Endothelial cell of hepatic sinusoid (primary cell): ENCODE measurements at regions not wholly inside any gene's neighbourhood (a gene's known extent, or its start where the extent isn't known, plus 50 kb on each side); places are given as distances from the start of the nearest gene placed in this dataset.

ENCODE experiments used
- in situ Hi-C: cut with HindIII; loops from 2 replicates; pipeline ENCODE4 v1.10.0; 2017; ENCODE audit warnings: low sequenced_read_pairs

DNA sequence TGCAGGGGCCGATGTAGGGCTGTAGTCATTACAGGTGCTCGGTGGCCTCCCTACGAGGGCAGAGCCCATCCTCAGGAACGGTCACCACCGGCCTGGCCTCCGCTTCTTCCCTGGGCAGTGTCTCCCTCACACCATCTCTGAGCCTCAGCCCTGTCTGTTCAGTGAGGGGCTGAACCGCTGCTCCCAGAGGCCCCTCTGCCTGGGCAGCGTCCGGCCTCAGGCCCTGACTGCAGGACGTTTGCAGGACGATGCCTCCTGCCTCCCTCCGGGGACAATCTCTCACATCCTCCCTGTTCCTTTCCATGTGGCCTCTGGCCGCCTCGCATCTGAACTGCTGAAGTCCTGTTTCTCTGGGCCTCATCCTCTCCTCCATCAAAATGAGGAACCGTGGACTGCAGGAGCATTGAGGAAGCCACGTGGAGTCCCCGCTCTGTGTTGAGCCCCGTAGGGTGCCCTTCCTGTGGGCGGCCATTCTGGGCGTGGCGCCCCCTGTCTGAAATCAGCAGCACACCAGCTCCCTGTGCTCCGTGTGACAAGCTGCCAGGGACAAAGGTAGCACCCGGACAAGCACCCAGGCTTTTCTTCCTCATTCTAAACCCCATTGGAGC, 933.5 kb downstream of the BRD1 start:
- in situ Hi-C loops, result no loop called here

DNA sequence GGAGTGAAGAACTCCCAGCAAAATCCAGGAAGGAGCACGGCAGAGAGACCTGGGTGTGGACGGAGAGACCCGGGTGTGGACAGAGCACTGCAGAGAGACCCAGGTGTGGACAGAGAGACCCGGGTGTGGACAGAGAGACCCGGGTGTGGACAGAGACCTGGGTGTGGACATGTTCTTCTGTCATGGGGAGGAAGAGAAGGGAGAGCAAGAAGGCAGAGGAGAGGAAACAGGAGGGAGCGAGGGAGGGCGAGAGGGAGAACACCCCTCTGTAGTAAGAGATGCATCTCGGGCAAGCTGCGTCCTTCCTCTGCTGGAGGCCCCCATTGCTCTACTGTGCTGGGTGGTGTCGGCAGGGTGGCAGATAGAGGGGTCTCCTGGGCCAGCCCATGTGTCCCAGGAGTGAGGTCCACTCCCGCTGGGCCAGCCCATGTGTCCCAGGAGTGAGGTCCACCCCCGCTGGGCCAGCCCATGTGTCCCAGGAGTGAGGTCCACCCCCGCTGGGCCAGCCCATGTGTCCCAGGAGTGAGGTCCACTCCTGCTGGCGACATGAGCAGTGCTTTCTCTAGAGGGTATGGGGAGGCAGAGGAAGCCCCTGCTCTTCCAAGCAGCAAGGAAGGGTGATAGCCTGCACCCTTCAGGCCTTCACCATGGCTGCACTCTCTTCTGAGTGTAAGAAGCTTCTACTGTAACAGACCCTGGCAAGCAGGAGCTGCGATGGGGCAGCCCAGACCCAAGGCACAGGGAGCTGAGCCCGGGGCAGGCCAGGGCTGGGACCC, 934.2 kb downstream of the BRD1 start:
- in situ Hi-C loops, result no loop called here

DNA sequence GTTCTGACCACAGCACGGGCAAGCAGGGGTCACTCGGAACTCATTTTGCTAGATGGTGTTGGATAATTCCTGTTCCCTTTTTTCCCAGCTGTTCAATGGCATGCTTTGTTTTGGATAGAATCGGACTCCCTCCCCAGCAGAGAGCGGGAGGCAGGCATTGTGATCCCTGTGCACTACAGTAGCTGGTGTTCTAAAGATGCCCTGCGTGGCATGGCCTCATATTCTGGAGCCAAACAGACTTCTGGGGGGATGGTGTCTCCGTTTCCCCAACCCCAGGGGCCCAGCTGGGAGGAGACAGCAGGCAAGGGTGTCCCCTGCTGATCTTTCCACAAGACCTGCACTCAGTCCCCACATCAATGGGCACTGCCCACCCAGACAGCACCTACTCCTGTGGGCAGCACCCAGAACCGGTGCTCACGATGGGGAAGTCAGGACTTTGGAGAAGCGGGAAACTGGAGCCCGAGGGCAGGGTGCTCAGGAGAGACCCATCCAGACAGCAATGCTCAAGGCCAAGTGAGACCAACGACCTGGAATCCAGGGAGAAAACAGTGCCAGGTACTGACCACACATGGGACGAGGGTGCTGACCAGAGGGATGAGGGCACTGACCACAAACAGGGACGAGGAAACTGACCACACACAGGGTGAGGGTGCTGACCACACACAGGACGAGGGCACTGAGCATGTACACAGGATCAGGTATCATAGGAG, 934.9 kb downstream of the BRD1 start:
- in situ Hi-C loops, result no loop called here

DNA sequence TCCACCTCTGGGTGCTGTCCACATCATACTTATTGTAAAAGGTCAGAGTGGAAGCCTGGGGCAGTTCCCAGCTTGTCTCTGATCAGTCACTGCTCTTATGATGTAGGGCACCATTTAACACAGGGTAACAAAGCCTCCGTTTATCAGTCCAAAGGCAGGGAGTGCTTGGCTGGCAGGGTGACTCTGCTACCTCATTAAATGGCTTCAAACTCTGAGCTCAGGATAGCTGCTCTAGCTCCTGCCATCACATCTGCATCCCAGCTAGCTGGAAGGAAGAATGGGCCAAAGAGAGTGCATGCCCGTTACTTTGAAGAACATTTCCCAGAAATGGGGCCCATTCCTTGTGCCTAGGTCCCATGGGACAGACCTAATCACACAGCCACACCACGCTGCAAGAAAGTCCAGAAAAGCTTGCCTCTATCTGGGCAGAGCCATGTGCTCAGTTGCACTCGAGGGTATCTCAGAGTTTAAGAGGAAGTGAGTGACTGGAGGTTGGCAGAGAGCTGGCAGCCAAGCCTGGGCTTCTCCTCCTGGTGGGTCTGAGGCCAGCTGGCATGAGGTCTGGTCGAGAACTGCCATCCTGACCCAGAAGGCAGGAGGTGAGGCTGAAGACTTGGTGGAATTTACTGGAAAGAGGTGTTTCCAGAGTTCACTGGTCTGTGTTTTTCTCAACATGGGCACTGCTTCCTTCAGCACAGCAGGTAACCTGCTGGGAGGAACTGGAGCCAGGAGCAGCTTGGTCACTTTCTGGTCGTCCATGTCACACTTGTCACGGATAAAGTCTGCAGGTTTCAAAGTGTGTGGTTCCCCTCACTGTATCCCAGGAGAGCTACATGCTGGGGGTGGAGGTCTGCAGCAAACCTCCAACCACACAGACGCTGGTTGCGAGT, 935.7 kb downstream of the BRD1 start:
- in situ Hi-C loops, result no loop called here

DNA sequence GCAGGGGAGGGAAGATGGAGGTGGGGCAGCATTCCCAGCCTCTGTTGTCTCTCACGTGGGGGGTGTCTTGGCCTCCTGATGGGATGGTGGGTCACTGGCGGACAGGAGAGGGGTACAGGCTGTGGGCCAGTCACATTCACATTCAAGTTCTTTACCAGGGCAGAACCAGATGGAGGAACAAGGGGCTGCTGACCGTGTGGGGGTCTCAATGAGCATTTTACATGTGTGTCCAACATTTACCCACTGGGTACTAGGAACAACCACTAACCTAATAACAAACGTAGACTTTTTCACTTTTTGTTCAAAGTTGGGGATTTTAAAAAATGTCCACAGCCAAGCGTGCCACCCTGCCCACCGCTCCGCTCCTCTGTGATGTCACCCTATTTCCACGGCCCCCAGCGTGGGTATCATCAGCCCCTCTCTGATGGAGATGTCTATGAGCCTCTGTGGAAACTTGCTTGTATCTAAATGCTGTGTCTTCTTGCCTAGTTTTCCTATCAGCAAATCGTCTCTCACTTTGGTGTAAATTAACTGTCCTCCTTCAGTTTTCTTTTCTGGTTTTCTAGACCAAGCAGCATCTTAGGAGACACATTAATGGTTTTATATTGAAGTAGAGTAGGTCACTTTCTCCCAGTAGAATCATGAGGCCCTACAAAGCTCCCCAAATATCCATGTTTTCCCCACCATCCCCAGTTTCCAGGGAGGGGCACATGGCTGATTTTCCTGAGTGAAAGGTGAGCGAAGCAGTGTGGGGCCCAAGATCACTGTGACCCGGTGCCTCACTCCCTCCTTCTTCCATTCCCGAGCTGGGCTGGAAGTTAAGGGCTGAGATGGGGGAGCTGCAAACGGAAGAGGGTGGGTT, 936.7 kb downstream of the BRD1 start:
- in situ Hi-C loops, result no loop called here

DNA sequence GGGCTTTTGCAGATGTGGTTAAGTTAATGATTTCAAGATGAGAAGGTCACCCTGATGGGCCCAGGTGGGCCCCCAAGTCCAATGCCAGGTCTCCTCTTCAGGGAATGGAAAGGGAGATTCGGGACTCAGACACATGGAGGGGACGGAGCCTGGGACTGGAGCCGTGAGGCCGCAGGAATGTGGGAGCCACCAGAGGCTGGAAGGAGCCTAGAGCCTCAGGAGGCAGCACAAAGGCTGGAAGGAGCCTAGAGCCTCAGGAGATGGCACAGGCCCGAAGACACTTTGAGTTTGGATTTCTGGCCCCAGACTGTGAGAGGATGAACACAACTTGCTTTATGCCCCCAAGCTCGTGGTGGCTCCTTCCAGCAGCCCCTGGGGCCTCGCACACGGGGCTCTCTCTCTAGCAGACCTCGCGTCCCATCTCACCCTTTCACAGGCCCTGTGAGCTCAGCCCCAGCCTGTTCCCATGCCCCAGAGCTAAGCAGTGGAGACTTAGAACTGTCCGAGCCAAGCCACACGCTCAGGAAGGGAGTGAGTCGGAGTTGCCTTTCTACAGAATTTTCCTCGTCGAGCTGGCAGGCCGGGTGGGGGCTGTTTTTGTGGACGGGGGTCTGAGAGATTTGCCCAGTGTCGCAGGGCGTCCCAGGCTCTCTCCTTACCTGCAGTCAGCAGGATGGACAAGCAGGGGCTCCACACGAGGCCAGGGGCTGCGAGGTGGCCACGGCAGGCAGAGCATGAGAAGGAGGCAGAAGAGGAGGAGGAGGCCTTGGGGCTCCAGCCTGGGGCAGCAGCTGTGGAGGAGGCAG, 937.6 kb downstream of the BRD1 start:
- in situ Hi-C loops, result no loop called here

DNA sequence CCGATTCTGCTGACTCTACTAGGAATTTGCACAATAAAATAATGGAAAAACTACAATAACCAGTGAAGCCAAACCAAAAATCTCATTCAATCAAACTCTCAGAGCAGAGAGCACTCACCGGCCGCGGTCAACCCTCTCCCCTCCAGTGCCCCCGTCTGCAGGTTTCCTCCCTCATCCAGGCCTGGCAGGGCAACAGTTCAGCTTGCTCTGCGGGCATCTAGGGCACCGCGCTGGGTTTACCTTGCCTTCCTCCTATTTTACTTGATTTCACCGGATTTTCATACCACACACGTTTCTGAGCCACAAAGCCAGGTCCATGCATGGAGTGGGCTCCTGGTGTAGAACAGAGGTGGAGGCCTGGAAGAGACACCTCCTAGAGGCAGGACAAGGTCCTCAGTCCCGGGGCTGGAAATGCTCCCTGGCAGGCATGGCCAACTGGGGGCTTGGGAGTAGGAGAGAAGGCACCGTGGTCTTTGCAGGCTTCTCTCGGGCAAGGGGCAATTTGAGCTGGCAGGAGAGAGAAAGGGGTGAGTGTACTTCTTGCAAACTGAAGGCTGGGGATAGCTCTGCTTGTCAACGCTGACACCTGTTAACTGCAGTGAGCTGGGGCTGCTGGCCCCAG, 938.4 kb downstream of the BRD1 start:
- in situ Hi-C loops, result no loop called here

DNA sequence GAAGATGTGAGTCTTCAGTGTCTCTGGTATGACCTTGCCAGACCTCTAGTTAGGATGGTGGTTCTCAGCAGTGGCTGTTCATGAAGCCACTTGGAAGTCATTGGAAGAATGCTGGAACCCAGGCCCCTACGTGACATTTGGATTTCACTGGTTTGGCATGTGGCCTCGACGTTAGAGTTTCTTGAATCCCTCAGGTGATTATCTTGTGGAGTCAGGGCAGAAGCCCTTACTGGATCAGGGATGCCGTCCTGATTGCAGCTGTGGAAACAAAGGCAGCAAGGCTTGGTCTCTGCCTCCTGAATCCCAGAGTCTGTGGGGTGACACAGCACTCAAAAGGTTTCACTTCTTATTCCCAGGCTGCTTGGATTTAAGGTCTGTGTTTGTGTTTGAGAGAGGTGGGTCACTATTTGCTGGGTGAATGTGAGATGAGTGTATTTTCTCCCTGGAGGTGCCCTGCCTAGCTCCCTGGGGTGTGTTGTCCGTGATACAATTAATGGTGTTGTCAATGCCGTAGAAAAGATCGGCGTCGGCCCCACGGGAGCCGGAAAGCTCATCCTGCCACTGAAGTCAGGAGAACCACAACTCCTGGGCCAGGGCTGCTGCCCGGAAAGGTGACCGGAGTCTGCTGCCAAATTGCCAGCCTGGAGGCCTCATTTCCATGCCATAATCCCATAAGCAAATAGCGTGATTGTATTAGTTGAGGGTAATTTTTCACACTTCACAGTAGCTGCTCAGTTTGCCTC, 939.0 kb downstream of the BRD1 start:
- in situ Hi-C loops, result no loop called here

DNA sequence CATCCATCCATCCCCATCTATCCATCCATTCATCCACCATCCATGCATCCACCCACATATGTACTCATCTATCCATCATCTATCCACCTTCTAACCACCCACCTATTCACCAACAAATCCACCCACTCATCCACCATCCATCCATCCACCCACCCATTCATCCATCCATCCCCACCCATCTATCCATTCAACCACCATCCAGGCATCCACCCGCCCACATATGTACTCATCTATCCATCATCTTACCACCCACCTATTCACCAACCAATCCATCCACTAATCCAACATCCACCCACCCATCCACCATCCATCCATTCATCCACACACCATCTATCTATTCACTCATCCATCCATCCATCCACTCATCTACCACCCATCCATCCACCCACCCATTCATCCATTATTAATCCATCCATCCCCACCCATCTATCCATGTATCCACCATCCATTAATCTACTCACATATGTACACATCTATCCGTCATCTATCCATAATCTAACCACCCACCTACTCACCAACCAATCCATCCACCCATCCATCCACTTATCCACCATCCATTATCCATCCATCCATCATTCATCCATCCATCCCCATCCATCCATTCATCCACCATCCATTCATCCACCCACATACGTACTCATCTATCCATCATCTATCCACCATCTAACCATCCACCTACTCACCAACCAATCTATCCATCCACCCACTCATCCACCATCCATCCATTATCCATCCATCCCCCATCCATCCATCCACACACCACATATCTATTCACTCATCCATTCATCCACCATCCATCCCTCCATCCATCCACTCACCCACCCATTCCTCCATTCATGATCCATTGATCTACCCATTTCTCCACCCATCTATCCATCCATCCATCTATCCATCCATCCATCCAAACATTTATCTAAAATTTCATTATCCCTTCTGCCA, 940.0 kb downstream of the BRD1 start:
- in situ Hi-C loops, result no loop called here

DNA sequence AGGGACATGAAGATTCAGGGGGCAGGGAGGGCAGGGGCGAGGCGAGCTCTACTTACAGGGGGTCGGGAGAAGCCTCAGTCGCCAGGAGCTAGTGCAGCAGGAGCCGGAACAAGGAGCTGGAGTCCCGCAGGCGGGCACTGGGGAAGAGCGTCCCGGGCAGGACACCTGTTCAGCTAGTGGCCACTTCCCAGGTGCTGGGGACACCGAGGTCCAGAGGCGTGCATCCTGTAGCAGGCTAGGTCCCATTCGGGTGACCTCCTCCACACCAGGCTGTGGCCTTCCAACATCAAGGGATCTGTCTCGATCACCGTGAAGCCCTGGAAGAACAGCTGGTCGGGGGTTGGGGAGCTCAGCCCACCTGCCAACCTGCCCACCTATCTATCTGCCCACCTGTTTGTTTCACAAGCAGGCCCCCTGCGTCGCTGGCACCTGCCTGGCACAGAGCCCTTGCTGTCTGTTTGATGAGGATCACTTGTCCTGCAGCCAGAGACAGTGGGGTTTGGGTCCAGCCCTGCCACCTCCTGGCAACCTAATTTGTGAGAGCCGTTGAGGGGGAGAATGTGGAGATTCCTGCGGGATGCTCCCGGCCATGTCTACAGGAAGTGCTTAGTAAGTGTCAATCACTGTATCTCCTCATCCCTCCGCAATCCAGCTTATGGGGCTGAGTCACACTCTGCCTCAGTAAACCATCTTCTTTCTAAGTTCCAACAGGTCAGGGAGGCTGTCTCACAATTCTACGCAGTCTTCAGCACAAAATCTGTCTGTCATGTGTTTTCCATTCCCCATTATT, 940.9 kb downstream of the BRD1 start:
- in situ Hi-C loops, result no loop called here

DNA sequence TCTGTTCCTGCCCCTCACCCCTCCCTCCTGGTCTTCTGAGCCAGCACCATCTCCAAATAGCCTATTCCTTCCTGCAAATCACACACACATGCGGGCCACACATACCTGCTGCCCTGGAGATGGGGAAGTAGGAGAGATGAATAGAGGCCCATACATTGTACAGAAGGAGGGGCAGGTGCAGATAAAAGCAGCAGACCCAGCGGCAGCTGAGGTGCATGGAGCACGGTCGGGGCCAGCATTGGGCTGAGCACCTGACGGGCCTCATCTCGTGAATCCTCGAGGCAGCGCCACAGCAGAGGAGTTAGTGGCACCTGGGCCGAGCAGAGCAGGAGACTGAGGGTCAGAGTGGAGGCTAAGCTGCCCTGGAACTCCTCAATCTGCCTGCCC, 941.8 kb downstream of the BRD1 start:
- in situ Hi-C loops, result no loop called here

DNA sequence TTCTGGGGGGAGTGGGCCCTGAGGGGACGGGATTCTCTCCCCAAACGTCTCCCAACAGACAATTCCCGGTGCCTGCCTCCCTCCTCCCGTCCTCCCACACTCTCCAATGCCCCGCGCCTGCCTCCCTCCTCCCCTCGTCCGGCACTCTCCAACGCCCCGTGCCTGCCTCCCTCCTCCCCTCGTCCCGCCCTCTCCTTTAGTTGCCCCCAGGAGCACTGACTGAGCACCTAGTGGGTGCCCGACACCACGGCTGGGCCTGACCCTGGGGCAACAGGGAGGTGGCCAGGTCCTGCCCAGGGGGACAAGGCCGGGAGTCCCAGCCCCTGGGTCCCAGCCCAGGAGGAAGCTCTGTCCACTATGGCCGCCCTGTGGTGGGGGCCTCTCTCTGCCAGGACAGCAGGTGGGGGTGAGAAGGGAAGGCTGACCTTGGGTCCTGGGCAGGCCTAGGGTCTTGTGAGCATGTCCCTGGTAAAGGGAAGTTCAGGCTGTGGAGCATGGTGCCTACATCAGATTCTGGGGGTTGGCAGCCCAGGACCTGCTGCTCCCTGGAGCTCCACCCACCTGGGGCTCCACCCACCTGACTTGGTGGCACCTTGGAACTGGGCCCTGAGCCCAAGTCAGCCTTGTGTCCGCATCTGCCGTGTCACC, 942.3 kb downstream of the BRD1 start:
- in situ Hi-C loops, result no loop called here

DNA sequence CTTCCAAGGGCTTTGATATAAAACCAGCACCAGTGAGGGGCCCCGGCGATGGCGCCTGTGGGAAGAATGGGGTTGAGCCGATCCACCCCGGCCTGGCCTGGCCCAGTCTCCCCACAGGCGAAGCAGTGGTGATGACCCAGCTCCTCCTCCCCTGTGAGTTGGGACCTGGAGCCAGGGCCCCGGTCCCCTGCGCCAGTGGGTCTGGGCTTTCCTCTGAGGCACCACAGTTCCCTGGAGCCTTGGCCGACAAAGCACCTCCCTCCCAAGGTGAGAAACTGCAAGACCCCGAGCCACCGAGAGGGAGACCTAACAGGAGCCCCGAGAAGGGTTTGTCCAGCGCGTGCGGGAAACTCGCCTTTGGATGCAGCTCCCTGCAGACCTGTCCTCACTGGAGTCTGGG, 942.9 kb downstream of the BRD1 start:
- in situ Hi-C loops, result no loop called here

DNA sequence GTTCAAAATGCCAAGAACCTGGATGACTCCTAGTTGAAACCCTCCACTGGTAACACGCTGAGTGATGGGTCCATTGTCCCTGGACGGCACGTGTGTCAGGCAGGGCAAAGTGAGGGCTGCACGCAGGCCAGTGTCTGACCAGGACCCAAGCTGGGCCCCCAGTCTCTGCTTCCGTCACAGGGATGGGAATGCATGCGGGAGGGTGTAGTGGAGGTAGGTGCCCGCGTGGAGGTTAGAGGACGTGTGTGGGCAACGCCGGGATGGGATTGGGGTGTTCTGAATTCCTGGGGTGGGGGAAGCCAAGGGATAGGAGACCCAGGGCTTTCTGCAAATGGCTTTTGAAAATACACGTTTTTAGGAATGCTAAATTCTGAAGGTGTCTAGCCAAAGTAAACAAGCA, 943.3 kb downstream of the BRD1 start:
- in situ Hi-C loops, result no loop called here

DNA sequence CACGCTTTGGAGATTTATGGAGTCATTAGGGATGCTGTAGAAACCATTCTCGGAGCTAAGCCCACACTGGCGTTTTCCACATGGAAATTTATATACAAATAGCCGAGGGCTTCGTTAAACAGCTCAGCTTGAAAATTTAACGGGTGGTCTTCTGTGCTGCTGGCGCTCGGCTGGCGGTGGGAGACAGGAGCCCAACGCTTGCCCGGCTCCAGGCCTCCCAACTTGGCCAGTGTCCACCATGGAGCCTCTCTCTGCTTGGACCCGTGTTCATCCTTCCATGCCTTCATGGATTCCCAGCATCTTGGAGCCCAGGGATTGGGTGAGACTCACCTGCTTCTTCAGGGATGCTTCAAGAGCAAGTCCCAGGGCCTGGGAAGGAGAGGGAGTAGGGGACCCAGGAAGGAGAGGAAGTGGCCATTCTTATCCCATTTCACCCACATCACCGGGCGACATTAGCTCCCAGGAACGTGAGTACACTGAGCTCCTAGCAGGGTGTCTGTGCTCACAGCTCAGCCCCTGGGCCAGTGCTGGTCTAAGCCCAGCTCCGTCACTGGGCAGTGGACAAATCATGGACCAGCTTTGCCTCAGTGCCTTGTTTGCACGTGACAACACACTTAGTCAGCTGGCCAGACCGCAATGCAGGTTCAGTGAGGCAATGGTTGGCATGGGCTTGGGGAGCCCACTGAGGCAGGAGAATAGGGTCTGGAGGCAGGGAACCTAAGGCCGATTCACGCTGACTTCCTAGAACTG, 944.3 kb downstream of the BRD1 start:
- in situ Hi-C loops, result no loop called here
